ENCODE measurements at regions not wholly inside any gene's neighbourhood (a gene's known extent, or its start where the extent isn't known, plus 50 kb on each side); places are given as distances from the start of the nearest gene placed in this dataset.

- FAIRE-seq (no peak), DNase-seq (ENCODE audit: low read depth) (no peak)
- Histone ChIP-seq H3K27me3 (ENCODE audit: insufficient read depth, low read length) (no peaks in the 10 kb centered on the region), H3K4me2 (ENCODE audit: low read length) (no peak overlapping the region), H2AFZ (ENCODE audit: low read depth, low read length) (no peak overlapping the region), H4K20me1 (ENCODE audit: insufficient read depth, low read length) (no peaks in the 10 kb centered on the region), H3K9me3 (ENCODE audit: insufficient read depth, low read depth, low read length) (no peaks in the 10 kb centered on the region), H3K9ac (ENCODE audit: low read length) (no peak overlapping the region), H3K4me1 (ENCODE audit: insufficient read depth, low read length) (no peaks in the 10 kb centered on the region), H3K27ac (ENCODE audit: low read depth, low read length) (no peak overlapping the region), H3K36me3 (ENCODE audit: insufficient read depth, low read length) (no peaks in the 10 kb centered on the region), H3K79me2 (ENCODE audit: insufficient read depth, low read length) (no peaks in the 10 kb centered on the region), H3K4me3 (ENCODE audit: insufficient read depth, low read depth, low read length) (no peak overlapping the region)
- H3K4me1 Mint-ChIP-seq (ENCODE audit: low read depth, unreplicated experiment): no peaks in the 10 kb centered on the region
- no peak overlapping the region for H3K4me3 Mint-ChIP-seq (ENCODE audit: unreplicated experiment)
- no peak for TF ChIP-seq EZH2 (IDR thresholded peaks at IDR 0.05; ENCODE audit: insufficient read depth, low read length)
- TF ChIP-seq CTCF (IDR thresholded peaks at IDR 0.05; ENCODE audit: insufficient read depth, low read depth, low read length): no peak
- H3K27me3 Mint-ChIP-seq (ENCODE audit: low read depth, unreplicated experiment): no peaks in the 10 kb centered on the region
- H3K36me3 Mint-ChIP-seq (ENCODE audit: low read depth, unreplicated experiment): no peaks in the 10 kb centered on the region
- H3K9me3 Mint-ChIP-seq (ENCODE audit: unreplicated experiment): no peaks in the 10 kb centered on the region
- no peak overlapping the region for H3K27ac Mint-ChIP-seq (ENCODE audit: unreplicated experiment)
Measured at GRCh38 chr5:111813537-111813936, 56.5 kb upstream of the NREP start.

- Histone ChIP-seq H2AFZ (ENCODE audit: low read depth, low read length) (no peak overlapping the region), H3K9ac (ENCODE audit: low read length) (no peak overlapping the region), H3K9me3 (ENCODE audit: insufficient read depth, low read depth, low read length) (no peaks in the 10 kb centered on the region), H3K36me3 (ENCODE audit: insufficient read depth, low read length) (no peaks in the 10 kb centered on the region), H4K20me1 (ENCODE audit: insufficient read depth, low read length) (no peaks in the 10 kb centered on the region), H3K4me3 (ENCODE audit: insufficient read depth, low read depth, low read length) (no peak overlapping the region), H3K4me2 (ENCODE audit: low read length) (no peak overlapping the region), H3K27ac (ENCODE audit: low read depth, low read length) (no peak overlapping the region), H3K4me1 (ENCODE audit: insufficient read depth, low read length) (no peaks in the 10 kb centered on the region), H3K27me3 (ENCODE audit: insufficient read depth, low read length) (no peaks in the 10 kb centered on the region), H3K79me2 (ENCODE audit: insufficient read depth, low read length) (no peaks in the 10 kb centered on the region)
- Mint-ChIP-seq H3K36me3 (ENCODE audit: low read depth, unreplicated experiment) (no peaks in the 10 kb centered on the region), H3K27ac (ENCODE audit: unreplicated experiment) (no peak overlapping the region), H3K4me1 (ENCODE audit: low read depth, unreplicated experiment) (no peaks in the 10 kb centered on the region), H3K4me3 (ENCODE audit: unreplicated experiment) (no peak overlapping the region), H3K9me3 (ENCODE audit: unreplicated experiment) (no peaks in the 10 kb centered on the region), H3K27me3 (ENCODE audit: low read depth, unreplicated experiment) (no peaks in the 10 kb centered on the region)
- TF ChIP-seq CTCF (IDR thresholded peaks at IDR 0.05; ENCODE audit: insufficient read depth, low read depth, low read length) (no peak), EZH2 (IDR thresholded peaks at IDR 0.05; ENCODE audit: insufficient read depth, low read length) (no peak)
- FAIRE-seq (no peak), DNase-seq (ENCODE audit: low read depth) (no peak)
Measured at GRCh38 chr5:111810112-111810511, 53.1 kb upstream of the NREP start.

Measured in astrocyte (in vitro differentiated cells and primary cell).